ENCODE measurements at regions not wholly inside any gene's neighbourhood (a gene's known extent, or its start where the extent isn't known, plus 50 kb on each side); places are given as distances from the start of the nearest gene placed in this dataset.
"Not testable (repeated sequence)": the region's sequence is repeated elsewhere in the genome, so short reads cannot be mapped to it uniquely, and the experiment has no call there.

DNA sequence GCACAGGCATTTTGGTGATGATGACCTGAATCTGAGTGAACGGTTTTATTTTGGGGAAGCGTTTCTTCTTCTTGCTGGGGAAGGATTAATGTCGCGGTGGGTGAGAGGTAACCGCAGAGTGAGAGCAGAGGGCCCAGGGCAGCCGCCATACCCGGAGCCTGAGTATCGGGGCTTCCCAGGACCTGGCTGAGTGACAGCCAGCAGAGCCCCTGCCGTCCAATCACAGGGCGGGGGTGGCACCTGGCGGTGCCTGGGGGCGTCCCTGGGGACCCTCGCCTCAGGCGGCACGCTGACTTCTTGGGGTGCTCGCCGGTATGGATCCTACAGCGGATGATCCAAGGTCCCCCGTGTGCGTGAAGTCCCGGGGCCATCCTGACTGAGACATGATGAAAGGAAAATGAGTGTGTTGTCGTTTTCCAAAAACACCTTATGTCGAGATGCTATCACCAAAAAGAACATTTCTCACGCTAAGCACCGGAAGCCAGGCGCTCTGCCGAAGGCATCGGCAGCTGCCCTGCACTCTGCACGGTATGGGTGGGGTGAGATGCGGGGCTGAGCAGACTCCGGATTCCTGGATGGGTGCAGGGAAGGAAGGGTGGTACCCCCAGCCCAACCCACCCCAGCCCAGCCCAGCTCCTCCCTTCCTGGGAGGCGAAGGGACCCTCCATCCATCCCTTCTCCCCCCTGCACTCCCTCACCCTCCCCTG, 227.9 kb upstream of the SHH start:
- no peak for DNase-seq

GRCh38 chr7:156039194-156039593, 226.9 kb upstream of the SHH start:
- DNase-seq: no peak

GRCh38 chr7:156038345-156038744, 226.1 kb upstream of the SHH start:
- no peak for DNase-seq

DNA sequence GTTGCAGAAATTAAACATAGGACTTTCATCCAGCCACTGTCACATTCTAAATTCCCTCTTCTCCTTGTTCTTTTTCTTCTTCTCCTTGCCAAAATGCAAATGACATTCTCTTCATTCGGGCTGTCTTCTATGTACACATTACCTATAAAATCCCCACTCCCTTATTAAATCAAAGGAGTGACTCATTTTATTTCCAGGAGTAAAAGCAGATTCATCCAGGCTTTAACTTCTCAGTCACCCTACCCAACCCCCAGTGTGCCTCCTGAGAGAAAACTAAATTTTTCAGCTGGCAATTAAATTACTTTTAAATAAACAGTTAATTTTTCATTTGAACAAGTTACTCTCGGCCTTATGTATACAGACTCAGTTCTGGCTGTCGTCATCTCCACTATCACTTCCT, 223.9 kb upstream of the SHH start:
- DNase-seq: no peak

GRCh38 chr7:156035387-156035786, 223.1 kb upstream of the SHH start:
- DNase-seq: not testable (repeated sequence)

- no peak for DNase-seq
These were observed 222.1 kb upstream of the SHH start for GRCh38 chr7:156034397-156034796.

- DNase-seq: no peak
These were observed 220.7 kb upstream of the SHH start for GRCh38 chr7:156032973-156033372.

DNA sequence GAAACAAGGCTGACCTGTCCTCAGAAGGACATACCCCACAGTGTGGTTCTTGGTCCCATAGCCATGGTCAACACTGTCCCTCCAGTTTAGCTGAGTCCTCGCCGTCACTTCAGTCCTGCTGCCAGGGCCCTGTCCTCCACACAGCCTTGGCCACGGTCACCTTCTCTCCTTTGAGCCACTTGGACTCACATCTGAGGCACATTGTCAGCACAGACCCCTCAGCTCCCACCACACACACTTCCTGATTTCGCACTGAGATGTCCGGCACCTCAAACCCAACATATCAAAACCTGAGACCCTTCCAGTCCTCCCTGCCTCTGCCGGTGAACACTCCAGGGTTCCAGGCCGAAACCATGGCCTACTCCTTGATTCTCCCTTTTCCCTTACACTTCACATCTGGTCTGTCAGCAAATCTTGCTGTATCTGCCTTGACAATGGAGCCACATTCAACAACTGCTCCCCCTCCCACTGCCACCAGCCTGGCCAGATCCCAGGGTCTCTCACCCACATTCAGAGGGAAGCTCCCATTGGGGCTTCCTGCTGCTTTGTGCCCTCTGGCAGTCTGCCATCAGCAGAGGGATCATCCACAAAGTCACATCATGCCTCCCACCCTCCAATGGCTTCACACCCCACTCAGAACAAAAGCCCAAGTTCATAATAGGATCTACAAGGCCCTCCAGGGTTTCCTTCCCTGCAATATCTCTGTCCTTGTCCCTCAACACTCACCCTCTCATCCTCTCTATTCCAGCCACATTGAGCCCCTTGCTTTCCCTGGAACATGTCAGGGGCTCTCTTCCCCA, 219.6 kb upstream of the SHH start:
- DNase-seq: no peak

GRCh38 chr7:156029460-156030007, 217.3 kb upstream of the SHH start:
- no peak for DNase-seq

- DNase-seq: no peak
These were observed 216.3 kb upstream of the SHH start for GRCh38 chr7:156028521-156028920.

- no peak for DNase-seq
These were observed 215.6 kb upstream of the SHH start for GRCh38 chr7:156027821-156028220.

- DNase-seq: no peak
These were observed 214.3 kb upstream of the SHH start for GRCh38 chr7:156026603-156027002.

DNA sequence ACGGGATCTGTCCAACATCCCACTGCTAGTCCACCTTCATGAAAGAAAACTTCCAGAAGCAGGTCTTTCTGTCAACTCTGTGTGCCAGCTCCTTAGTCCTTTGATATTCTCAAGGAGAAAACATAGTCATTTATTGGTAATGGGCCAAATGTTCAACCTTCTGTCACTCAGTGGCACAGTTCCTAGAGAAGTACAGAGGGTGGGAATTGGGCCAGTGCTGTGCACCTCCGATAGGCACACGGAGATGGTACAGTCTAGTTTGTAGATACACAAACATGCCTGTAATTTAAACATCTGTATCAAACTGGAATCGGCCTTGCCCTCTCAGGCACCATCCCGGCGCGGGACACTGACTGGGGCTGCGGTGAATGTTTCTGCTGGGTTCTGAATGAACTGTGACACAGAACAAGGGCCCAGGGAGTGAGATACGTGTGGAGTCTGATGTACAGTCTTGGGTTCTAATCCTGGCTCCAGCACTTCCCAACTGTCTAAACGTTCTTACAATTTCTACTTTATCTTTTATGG, 213.9 kb upstream of the SHH start:
- DNase-seq: no peak

- DNase-seq: no peak
These were observed 213.4 kb upstream of the SHH start for GRCh38 chr7:156025675-156026074.

- no peak for DNase-seq
These were observed 211.9 kb upstream of the SHH start for GRCh38 chr7:156024201-156024600.

GRCh38 chr7:156022483-156023459, 210.5 kb upstream of the SHH start:
- DNase-seq: no peak

GRCh38 chr7:156021471-156021870, 209.2 kb upstream of the SHH start:
- no peak for DNase-seq

DNA sequence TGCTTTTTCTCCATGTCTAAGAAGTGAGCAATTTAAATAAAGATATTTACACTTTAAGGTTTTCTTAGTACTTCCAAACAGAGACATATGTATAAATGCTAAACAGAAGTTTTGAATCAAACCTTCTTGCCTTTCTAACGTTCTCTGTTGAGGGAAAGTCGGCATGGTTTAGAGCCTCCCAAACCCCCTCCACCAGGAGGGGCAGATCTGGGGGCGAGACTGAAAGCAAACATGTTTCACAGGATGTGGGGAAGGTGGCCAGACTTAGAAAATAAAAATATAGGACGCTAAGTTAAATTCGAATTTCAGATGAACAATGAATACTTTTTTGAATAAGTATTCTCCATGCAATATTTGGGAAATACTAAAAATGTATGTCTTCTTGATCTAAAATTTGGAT, 208.3 kb upstream of the SHH start:
- DNase-seq: no peak

GRCh38 chr7:156019776-156020565, 207.7 kb upstream of the SHH start:
- no peak for DNase-seq

GRCh38 chr7:156019308-156019707, 207.0 kb upstream of the SHH start:
- no peak for DNase-seq

Measured in right lung (tissue), 2 donors.